Effector memory CD4-positive, alpha-beta T cell (primary cell): ENCODE measurements at regions not wholly inside any gene's neighbourhood (a gene's known extent, or its start where the extent isn't known, plus 50 kb on each side); places are given as distances from the start of the nearest gene placed in this dataset.

ENCODE experiments used
- DNase-seq, 3 donors: peaks; one replicate each; pipeline ENCODE4 v3.0.0-alpha.2; 2020
- H3K27ac ChIP-seq: 2 replicates; pipeline ENCODE4 v1.7.0; 2013; ENCODE audit warnings: mild to moderate bottlenecking, low read length, moderate library complexity; ENCODE audit not compliant: insufficient read depth, poor library complexity, severe bottlenecking
- H3K27me3 ChIP-seq: replicated peaks from 2 replicates; pipeline ENCODE4 v1.7.0; 2013; ENCODE audit warnings: mild to moderate bottlenecking, low read length; ENCODE audit not compliant: insufficient read depth, control insufficient read depth, poor library complexity, severe bottlenecking
- H3K36me3 ChIP-seq: 2 replicates; pipeline ENCODE4 v1.7.0; 2013; ENCODE audit warnings: mild to moderate bottlenecking, low read length, moderate library complexity; ENCODE audit not compliant: control insufficient read depth, insufficient read depth
- H3K4me1 ChIP-seq: 2 replicates; pipeline ENCODE4 v1.7.0; 2013; ENCODE audit warnings: low read length, mild to moderate bottlenecking; ENCODE audit not compliant: control insufficient read depth, insufficient read depth, poor library complexity, severe bottlenecking
- H3K4me3 ChIP-seq: 2 replicates; pipeline ENCODE4 v1.7.0; 2013; ENCODE audit warnings: low read length, low read depth, mild to moderate bottlenecking; ENCODE audit not compliant: insufficient read depth, poor library complexity, severe bottlenecking
- H3K9me3 ChIP-seq: 2 replicates; pipeline ENCODE4 v1.7.0; 2013; ENCODE audit warnings: mild to moderate bottlenecking, low read length, moderate library complexity; ENCODE audit not compliant: control insufficient read depth

GRCh38 chr2:12959935-12960334, 243.2 kb downstream of the TRIB2 start:
- peaks cover 3% of the 10 kb centered on the region for H3K4me1 ChIP-seq
- no peak overlapping the region for H3K27ac ChIP-seq
- no peaks in the 10 kb centered on the region for H3K9me3 ChIP-seq
- no peaks in the 10 kb centered on the region for H3K27me3 ChIP-seq
- no peaks in the 10 kb centered on the region for H3K36me3 ChIP-seq
- no peak for DNase-seq
- H3K4me3 ChIP-seq, result no peak overlapping the region

GRCh38 chr2:12960671-12961070, 243.9 kb downstream of the TRIB2 start:
- Histone ChIP-seq H3K4me3 (no peak overlapping the region), H3K36me3 (no peaks in the 10 kb centered on the region), H3K9me3 (no peaks in the 10 kb centered on the region), H3K27ac (no peak overlapping the region), H3K4me1 (peaks cover 9% of the 10 kb centered on the region), H3K27me3 (no peaks in the 10 kb centered on the region)
- DNase-seq, result no peak

- H3K9me3 ChIP-seq, result no peaks in the 10 kb centered on the region
- H3K4me1 ChIP-seq, result peaks cover 16% of the 10 kb centered on the region
- H3K27me3 ChIP-seq, result no peaks in the 10 kb centered on the region
- DNase-seq, result no peak
- H3K27ac ChIP-seq, result no peak overlapping the region
- H3K4me3 ChIP-seq, result no peak overlapping the region
- no peaks in the 10 kb centered on the region for H3K36me3 ChIP-seq
Observed at GRCh38 chr2:12964904-12965539, 248.3 kb downstream of the TRIB2 start.

GRCh38 chr2:12965540-12966269, 249.0 kb downstream of the TRIB2 start:
- H3K4me3 ChIP-seq, result no peak overlapping the region
- peaks cover 2% of the 10 kb centered on the region for H3K27me3 ChIP-seq
- no peak overlapping the region for H3K27ac ChIP-seq
- H3K36me3 ChIP-seq, result no peaks in the 10 kb centered on the region
- H3K4me1 ChIP-seq, result peaks cover 16% of the 10 kb centered on the region
- H3K9me3 ChIP-seq, result no peaks in the 10 kb centered on the region
- no peak for DNase-seq

DNA sequence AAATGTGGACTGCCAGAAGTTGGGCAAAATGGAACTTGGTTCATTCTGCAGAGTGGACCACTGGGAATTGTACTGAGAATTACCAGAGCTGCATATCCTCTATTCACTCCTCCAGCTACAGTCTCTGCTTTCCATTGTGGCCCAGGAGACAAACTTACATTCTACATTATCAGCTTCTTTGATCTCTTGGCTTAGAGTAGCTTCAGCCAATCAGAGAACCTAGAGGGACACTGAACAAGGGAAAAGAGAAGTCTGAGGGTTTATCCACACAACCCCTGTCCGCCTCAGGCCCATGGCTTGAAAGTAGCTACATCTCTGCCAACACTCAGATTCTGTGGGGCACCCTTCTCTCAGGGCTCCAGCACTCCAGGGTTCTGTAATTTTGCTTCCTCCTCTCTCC, 251.1 kb downstream of the TRIB2 start:
- no peak for DNase-seq
- Histone ChIP-seq H3K27ac (no peak overlapping the region), H3K9me3 (no peaks in the 10 kb centered on the region), H3K36me3 (no peaks in the 10 kb centered on the region), H3K4me3 (no peak overlapping the region), H3K27me3 (peaks cover 2% of the 10 kb centered on the region), H3K4me1 (peaks cover 16% of the 10 kb centered on the region)

DNA sequence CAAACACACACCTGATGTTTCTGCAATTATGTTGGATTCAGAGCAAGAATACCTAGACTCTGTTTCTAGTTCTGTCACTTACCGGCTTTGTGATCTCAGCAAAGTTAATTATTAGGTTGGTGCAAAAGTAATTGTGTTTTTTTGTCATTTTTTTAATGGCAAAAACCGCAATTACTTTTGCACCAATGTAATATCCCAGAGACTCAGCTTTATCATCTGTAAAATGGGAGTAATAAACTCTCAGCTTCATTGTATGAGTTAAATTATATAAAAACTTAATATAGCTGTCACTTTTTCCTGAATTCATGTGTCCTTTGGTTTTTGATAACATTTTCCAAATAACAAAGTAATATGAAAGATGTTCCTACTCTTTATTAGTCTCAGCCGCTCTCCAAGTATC, 251.7 kb downstream of the TRIB2 start:
- no peak overlapping the region for H3K4me3 ChIP-seq
- H3K36me3 ChIP-seq, result no peaks in the 10 kb centered on the region
- no peaks in the 10 kb centered on the region for H3K9me3 ChIP-seq
- no peak overlapping the region for H3K27ac ChIP-seq
- H3K4me1 ChIP-seq, result peaks cover 16% of the 10 kb centered on the region
- no peak for DNase-seq
- H3K27me3 ChIP-seq, result peaks cover 2% of the 10 kb centered on the region

DNA sequence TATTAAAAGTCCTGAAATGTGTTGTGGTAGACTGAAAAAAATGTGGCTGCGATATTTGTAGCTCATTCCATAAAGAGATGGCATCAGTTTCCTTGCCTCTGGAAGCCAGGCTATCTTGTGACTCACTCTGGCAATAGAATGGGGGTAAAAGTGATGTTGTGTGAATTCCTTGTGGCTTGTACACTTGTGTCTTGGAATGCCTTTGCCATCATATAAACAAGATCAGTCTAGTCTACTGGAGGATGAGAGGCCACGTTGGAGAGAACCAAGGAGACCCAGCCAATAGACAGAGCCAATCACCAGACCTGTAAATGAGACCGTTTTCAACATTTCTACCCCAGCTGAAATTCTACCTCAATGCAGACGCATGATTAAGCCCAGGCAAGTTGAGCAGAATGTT, 254.1 kb downstream of the TRIB2 start:
- no peak overlapping the region for H3K27ac ChIP-seq
- peaks cover 2% of the 10 kb centered on the region for H3K27me3 ChIP-seq
- peaks cover 6% of the 10 kb centered on the region for H3K4me1 ChIP-seq
- no peak overlapping the region for H3K4me3 ChIP-seq
- DNase-seq, result no peak
- no peaks in the 10 kb centered on the region for H3K9me3 ChIP-seq
- no peaks in the 10 kb centered on the region for H3K36me3 ChIP-seq

DNA sequence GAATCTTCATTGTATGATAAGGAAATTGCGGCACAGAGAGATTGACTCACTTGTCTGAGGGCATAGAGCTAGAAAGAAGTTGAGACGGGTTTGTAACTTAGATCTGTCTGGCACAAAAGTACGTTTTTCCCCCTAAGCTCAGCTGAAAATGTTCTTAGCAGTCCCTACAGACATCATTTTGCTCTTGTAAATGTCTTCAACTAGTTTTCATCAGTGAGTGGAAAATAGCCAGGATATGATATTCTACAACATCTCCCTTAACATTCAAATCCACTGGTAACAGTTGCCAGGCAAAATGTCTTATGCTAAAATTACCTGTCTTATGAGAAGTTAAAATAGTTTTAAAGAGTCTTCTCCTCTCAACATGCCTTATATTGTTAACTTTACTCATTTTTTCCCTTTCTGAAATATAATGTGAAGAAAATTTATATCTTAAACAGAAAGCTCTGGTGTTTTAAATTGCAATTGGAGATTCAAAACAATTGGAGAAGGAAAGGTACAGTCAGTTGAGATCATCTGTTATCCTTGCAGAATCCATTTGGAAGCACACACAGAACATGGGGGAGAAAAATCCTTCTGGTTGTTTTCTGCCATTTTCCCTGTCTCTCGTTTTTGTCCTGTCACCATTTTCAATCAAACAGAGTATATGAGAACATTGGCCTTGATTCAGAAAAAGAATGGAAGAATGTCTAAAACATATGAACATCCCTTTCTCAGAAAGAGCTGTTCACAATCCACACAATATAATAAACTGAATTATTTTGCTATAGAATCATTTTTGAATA, 255.0 kb downstream of the TRIB2 start:
- Histone ChIP-seq H3K27me3 (peaks cover 2% of the 10 kb centered on the region), H3K27ac (no peak overlapping the region), H3K4me1 (no peaks in the 10 kb centered on the region), H3K9me3 (no peaks in the 10 kb centered on the region), H3K4me3 (no peak overlapping the region), H3K36me3 (no peaks in the 10 kb centered on the region)
- no peak for DNase-seq

DNA sequence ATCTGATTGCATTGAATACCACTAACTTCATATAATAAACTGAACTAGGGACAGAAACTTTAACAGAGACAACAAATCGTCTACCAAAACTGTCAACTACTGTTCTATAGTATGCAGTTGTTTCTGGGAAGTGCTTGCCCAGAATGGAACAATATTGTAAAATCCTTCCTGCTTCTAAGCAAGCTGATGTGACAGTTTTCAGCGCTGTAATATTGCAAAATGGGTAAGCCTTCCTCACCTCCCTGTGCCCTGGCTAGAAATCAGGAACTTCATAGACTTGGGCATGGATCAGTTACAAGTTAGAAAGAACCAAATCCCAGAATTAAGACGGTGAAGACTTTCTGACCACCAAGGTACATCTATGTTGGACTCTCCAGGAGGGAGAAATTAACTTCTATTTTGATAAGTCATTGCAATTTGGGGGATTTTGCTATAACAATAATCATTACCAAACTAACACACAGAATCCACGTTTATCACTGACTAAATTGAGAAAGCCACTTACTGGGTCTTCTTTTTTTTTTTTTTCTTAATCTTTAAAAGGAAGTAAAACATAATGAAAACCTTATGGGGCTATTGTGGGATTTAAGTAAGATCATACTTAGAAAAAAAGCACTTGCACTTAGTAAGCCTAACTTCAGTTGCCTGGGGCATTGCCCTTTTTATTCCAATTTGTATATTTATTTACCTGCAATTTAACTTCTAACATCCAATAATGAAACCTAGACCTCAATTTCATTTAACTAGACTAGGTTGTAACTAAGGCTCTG, 261.5 kb downstream of the TRIB2 start:
- Histone ChIP-seq H3K36me3 (no peaks in the 10 kb centered on the region), H3K4me3 (no peak overlapping the region), H3K4me1 (no peaks in the 10 kb centered on the region), H3K27me3 (no peaks in the 10 kb centered on the region), H3K9me3 (no peaks in the 10 kb centered on the region), H3K27ac (no peak overlapping the region)
- DNase-seq, result no peak
